ENCODE measurements at regions not wholly inside any gene's neighbourhood (a gene's known extent, or its start where the extent isn't known, plus 50 kb on each side); places are given as distances from the start of the nearest gene placed in this dataset.

- DNase-seq: no peak
These were observed 381.4 kb upstream of the TGFBR2 start for GRCh38 chr3:30225021-30225420.

DNA sequence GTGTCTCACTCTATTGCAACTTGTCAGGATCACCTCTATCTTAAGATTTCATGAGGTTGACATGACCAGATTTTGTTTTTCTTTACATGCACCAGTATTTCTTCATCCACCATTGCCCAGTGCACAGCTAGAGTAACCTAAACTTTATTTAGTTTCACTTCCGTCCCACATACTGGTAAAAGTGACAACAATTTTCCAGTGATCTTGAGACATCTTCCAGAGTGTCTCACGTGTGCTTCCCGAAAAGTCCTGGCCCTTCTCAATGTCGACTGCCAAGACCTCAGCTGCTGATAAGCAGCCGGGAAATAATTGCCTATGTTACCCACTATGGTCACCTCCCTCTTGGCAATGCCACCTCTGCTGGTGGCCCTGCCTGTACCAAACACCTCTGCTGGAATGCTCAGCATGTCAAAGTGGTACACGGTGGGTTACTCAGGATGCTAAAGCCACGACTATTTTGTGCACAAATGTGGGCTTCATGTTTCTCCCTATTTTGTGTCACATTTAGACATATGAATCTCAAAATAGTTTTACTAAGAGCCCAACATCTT lies 379.7 kb upstream of the TGFBR2 start:
- no peak for DNase-seq

DNA sequence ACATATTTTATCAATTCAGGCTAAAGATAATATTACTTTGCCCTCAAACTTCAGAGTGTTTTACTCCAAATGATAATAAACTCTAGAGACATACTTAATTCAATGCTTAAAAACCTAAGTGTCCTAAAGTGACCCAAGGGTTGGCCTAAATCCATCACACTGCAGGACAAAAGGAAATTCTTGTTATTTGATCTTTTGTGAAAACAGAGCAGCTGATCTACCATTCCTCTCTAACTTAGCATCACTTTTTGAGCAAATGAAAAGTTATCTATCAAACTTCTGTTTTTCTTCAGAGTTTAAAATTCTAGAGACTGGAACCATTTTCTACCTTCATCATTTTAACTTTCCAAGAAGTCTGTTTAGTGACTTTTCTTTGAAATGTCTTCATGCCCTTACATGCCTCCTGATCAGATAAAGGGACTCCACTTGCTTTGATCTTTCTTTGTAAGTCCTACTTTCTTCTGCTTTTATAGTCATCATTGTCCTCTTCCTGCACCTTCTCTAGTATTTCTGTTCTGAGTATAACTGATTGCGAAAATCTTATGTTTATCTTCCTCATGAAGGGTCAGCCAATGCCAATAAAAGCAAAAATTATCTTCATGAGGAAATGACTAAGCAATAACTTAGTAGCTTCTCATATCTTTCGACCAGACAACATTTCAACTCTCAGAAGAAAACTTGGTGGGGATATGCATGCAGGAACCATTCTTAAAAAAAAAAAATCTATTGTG lies 378.7 kb upstream of the TGFBR2 start:
- DNase-seq: no peak

GRCh38 chr3:30228302-30228631 lies 378.1 kb upstream of the TGFBR2 start:
- DNase-seq: no peak

- no peak for DNase-seq
These were observed 374.9 kb upstream of the TGFBR2 start for GRCh38 chr3:30231277-30232141.

- DNase-seq: no peak
These were observed 374.3 kb upstream of the TGFBR2 start for GRCh38 chr3:30232142-30232541.

GRCh38 chr3:30233913-30234646 lies 372.3 kb upstream of the TGFBR2 start:
- no peak for DNase-seq

DNA sequence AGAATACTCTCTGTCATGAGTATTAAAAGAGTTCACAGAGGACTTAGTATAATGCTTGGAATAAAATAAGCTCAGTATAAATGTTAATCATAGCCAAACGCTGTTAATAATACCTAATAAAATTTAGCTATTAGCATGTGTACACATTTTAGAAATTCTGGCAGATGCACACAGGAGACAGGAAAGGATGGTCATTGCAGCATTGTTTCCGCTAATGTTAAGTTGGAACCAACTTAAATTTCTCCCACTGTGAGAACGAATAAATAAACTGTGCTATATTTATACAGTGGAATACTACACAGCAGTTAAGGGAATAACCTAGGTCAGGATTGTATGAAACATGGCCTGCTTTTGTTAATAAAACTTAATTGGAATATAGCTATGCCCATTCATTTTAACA lies 370.4 kb upstream of the TGFBR2 start:
- no peak for DNase-seq

DNA sequence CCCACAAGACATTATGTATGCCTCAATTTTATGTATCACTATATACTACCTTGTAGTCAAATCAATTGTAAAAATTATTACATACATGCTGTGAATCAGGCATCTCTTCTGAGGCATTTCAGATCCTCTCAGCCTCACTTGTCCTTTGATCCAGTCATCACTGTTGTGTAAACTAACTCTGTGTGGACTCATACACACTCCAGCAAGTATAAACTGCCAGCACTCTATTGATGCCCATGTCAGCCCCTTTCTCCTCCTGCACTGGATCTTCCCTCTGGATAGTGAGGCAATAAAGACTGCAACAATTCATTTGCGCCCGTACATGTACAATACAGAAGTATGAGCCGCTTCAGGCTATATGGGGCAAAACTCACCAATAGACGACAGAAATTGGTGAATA lies 364.7 kb upstream of the TGFBR2 start:
- DNase-seq: no peak

GRCh38 chr3:30245858-30246622 lies 360.4 kb upstream of the TGFBR2 start:
- DNase-seq: no peak

GRCh38 chr3:30248423-30248822 lies 358.0 kb upstream of the TGFBR2 start:
- DNase-seq: no peak

- no peak for DNase-seq
These were observed 353.9 kb upstream of the TGFBR2 start for GRCh38 chr3:30252474-30252873.

DNA sequence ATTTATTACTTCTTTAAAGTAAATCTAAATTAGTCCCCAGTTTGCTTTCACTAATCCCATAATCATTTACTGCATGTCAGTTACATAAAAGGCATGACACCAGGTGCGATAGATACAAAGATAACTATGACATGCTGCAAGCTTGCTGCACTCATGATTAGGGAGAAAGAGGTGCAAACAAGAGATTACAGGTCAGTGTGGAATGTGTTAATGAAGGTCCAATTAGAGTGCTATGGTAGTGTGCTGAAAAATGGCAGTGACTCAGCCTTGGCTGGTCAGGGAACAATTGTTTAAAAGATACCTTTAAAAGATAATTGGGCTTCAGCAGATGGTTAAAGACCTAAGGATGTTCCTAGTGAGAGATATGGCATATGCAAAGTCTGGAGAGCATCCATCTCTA lies 352.6 kb upstream of the TGFBR2 start:
- DNase-seq: no peak

DNA sequence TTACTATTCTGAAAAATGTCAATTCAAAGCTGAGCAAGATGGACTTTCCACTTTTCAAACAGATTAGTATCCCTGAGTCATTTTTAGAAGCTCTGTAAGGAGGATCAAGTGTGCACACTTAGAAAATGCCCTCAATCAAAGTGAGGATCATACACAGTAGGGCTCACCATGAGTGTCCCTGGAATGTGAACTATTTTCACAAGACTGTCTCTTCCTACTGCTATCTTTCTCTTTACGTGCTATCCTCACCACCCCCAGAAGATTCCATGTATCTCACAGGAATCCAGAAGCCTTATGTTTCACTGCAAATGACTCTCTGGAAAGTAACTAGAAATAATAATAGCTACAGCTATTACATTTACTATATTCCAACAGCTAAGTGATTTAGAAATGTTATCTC lies 349.9 kb upstream of the TGFBR2 start:
- DNase-seq: no peak

- no peak for DNase-seq
These were observed 347.7 kb upstream of the TGFBR2 start for GRCh38 chr3:30258426-30259392.

GRCh38 chr3:30259730-30260129 lies 346.7 kb upstream of the TGFBR2 start:
- DNase-seq: no peak

DNA sequence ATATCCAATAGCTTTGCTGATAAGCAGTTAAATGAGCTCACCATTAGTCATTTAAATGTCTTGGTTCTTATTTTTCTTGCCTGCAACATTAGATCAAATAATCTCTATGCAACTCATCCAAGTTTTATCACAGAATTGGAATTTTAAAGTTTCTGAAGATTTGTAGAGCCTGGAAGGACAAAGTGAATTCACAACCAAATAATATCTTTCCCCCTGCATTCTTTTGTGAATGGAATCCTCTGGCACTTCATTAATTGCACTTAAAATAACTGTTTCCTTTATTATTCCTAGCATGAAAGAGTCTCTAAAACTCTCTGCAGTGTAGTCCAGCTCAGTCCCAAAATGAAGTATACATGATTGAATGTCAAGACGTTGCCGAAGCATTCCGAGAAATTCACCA lies 345.6 kb upstream of the TGFBR2 start:
- no peak for DNase-seq

DNA sequence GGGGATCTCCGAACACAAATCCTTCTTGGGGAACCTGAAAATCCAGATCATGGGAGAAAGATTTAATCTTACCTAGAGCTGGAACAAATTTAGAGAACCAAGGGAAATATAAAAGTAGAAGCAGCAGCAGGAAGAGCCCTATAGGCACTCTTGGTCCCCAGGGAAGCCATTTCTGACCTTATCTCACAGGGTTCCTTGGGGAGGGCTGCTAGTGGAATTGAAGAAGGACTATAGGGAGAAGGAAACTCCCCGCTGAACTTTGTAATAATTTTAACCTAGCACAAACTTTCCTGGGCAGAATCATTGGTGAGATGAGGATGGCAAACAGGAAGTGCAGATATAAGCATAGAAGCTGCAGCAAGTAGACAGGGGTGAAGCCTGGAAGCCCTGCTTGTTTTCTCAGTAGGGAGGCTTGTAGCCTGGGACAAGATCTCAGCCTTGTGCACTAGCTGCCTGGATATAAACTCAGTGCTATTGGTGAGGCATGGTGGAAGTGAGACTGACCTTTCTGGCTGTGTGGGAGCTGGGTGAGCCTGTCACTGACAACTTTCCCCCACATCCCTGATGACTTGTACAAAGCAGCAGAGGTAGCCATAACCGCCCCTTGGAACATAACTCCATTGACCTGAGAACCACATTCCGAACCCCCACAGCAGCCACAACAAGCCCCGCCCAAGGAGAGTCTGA lies 343.0 kb upstream of the TGFBR2 start:
- DNase-seq: no peak

DNA sequence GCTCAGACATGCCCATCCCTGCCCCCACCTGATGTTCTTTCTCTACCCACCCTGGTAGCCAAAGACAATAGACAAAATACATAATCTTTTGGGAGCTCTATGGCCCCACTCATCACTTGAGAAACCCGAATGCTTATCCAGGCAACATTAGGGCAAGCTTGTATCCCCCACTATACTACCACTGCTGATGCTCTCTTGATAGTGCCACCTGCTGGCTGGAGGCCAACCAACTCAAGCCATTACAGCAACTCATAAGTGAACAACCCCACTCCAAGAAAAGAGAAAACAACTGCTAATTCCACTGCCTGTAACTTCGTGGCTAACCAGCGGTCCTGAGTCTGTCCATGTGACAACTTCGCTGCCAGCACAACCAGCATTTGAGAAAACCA lies 342.5 kb upstream of the TGFBR2 start:
- DNase-seq: no peak

GRCh38 chr3:30266524-30266923 lies 339.9 kb upstream of the TGFBR2 start:
- DNase-seq: no peak

DNA sequence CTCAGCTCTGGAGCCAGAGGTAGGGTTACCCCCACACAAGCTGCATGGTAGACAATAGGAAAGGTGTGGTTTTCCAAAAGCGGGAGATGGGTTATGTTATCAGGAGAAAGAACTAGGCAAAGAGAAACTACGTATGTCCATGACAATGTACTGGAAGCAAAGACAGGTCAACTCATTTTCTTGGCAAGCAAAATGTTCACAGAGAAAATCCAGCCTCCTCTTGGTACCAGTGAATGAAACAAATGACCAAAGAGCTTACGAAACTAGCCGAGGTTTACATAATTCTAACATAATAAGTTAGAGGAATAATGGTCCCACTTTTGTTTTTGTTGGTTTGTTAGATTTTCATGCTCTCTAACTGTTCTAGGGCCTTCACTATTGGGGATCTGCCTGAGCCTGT lies 338.1 kb upstream of the TGFBR2 start:
- no peak for DNase-seq
